ENCODE measurements at regions not wholly inside any gene's neighbourhood (a gene's known extent, or its start where the extent isn't known, plus 50 kb on each side); places are given as distances from the start of the nearest gene placed in this dataset.

DNA sequence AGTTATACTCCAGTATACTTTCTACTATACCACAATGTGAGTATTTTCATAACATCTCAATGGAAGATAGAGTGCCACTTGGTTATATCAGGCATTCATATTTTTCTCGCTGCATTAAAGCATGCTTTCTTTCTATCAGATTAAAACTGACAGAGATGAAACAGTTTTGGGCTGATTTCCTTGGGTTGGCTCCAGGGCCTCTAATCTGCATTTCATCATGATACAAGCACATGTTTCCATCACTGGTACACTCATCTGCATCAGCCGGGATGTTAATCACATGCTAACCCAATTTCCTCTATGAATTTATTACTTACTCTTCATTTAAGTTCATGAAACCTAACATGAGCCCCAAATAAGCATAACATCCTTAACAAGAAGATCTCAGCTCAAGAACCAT, 289.0 kb upstream of the DAB1 start:
- Histone ChIP-seq H3K27me3 (ENCODE audit: control insufficient read depth in 2 of 2, insufficient read depth in 2 of 2, low read length in 2 of 2) (no peaks in the 10 kb centered on the region), H3K9me1 (ENCODE audit: control insufficient read depth, insufficient read depth, low read length) (no peaks in the 10 kb centered on the region), H4K20me1 (replicated peaks; ENCODE audit: control insufficient read depth, insufficient read depth, low read length) (no peaks in the 10 kb centered on the region), H2AFZ (ENCODE audit: low read depth, low read length) (no peak overlapping the region), H3K9ac (ENCODE audit: insufficient read depth in 1 of 2, low read depth in 2 of 2, low read length in 2 of 2) (no peak overlapping the region), H3K4me2 (ENCODE audit: insufficient read depth, low read length) (no peak overlapping the region), H3K36me3 (ENCODE audit: control insufficient read depth, insufficient read depth, low read length) (no peaks in the 10 kb centered on the region), H3K4me1 (replicated peaks in 1 of 2; ENCODE audit: control insufficient read depth in 2 of 2, insufficient read depth in 2 of 2, low read length in 2 of 2) (no peaks in the 10 kb centered on the region), H3K79me2 (ENCODE audit: control insufficient read depth, insufficient read depth, low read length) (no peaks in the 10 kb centered on the region), H3K4me3 (no peak overlapping the region), H3K27ac (ENCODE audit: extremely low read depth, low read depth, low read length) (no peak overlapping the region), H3K9me3 (replicated peaks; ENCODE audit: control insufficient read depth, insufficient read depth, low read depth, low read length) (no peaks in the 10 kb centered on the region)
- no peak for TF ChIP-seq NCOA6 (IDR thresholded peaks at IDR 0.05)
- TF ChIP-seq, protein P1, sequence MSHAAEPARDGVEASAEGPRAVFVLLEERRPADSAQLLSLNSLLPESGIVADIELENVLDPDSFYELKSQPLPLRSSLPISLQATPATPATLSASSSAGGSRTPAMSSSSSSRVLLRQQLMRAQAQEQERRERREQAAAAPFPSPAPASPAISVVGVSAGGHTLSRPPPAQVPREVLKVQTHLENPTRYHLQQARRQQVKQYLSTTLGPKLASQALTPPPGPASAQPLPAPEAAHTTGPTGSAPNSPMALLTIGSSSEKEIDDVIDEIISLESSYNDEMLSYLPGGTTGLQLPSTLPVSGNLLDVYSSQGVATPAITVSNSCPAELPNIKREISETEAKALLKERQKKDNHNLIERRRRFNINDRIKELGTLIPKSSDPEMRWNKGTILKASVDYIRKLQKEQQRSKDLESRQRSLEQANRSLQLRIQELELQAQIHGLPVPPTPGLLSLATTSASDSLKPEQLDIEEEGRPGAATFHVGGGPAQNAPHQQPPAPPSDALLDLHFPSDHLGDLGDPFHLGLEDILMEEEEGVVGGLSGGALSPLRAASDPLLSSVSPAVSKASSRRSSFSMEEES (CRISPR knock-in tag; IDR thresholded peaks at IDR 0.05), result no peak
- no peak for TF ChIP-seq BRCA1 (IDR thresholded peaks at IDR 0.05)
- no peak for TF ChIP-seq BRCA1 (CRISPR knock-in tag; IDR thresholded peaks at IDR 0.05)
- no peak for TF ChIP-seq POLR2AphosphoS5 (IDR thresholded peaks at IDR 0.05; ENCODE audit: control insufficient read depth, insufficient read depth, low read depth, low read length)
- TF ChIP-seq ZNF134 (CRISPR knock-in tag; conservative IDR thresholded peaks at IDR 0.05), result no peak
- TF ChIP-seq CREB1 (IDR thresholded peaks at IDR 0.05), result no peak
- TF ChIP-seq CREB1 (CRISPR knock-in tag; IDR thresholded peaks at IDR 0.05), result no peak
- TF ChIP-seq EP400 (IDR thresholded peaks at IDR 0.05), result no peak
- no peak for TF ChIP-seq HMG20B (CRISPR knock-in tag; IDR thresholded peaks at IDR 0.05)
- TF ChIP-seq KAT2B (IDR thresholded peaks at IDR 0.05; ENCODE audit: low read depth, low read length), result no peak
- no peak for TF ChIP-seq ZBED1 (IDR thresholded peaks at IDR 0.05)
- TF ChIP-seq SRSF7 (optimal IDR thresholded peaks at IDR 0.05; ENCODE audit: low read depth, low read length), result no peak
- no peak for TF ChIP-seq POLR2G (IDR thresholded peaks at IDR 0.05; ENCODE audit: low read depth, low read length)
- TF ChIP-seq XRCC4 (IDR thresholded peaks at IDR 0.05; ENCODE audit: extremely low read depth, insufficient read depth, insufficient read length), result no peak
- TF ChIP-seq, protein P2, sequence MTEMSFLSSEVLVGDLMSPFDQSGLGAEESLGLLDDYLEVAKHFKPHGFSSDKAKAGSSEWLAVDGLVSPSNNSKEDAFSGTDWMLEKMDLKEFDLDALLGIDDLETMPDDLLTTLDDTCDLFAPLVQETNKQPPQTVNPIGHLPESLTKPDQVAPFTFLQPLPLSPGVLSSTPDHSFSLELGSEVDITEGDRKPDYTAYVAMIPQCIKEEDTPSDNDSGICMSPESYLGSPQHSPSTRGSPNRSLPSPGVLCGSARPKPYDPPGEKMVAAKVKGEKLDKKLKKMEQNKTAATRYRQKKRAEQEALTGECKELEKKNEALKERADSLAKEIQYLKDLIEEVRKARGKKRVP (CRISPR knock-in tag; IDR thresholded peaks at IDR 0.05), result no peak
- TF ChIP-seq CHCHD3 (CRISPR knock-in tag; IDR thresholded peaks at IDR 0.05), result no peak
- no peak for TF ChIP-seq HIVEP1 (CRISPR knock-in tag; IDR thresholded peaks at IDR 0.05)
- no peak for TF ChIP-seq PTRF (tag; IDR thresholded peaks at IDR 0.05)
- TF ChIP-seq NFIC (IDR thresholded peaks at IDR 0.05), result no peak
- CTCF ChIA-PET (ENCODE audit: low intra/inter-chr PET ratio), result no interaction called here
- intact Hi-C loops (cut with micrococcal nuclease), result no loop called here
- no peak for ATAC-seq
- POLR2A ChIA-PET, result no interaction called here
- FAIRE-seq, result no peak
- 0% methylated on average over 2 of the region's 2 CpGs for WGBS (ENCODE audit: insufficient coverage, low coverage, missing lambda C conversion rate)
- no TSS peak for BruUV-seq (replicated peaks)
- in situ Hi-C loops (cut with MboI), result no loop called here
- no peak for DNase-seq (ENCODE audit: extremely low read depth in 1 of 4, low spot score in 3 of 4)

Measured in K562 (cell line).